GM18861 (cell line): ENCODE measurements at regions not wholly inside any gene's neighbourhood (a gene's known extent, or its start where the extent isn't known, plus 50 kb on each side); places are given as distances from the start of the nearest gene placed in this dataset.
"Not testable (repeated sequence)": the region's sequence is repeated elsewhere in the genome, so short reads cannot be mapped to it uniquely, and the experiment has no call there.

Experiments used
- ATAC-seq: cut with Tn5 transposase; IDR thresholded peaks from one replicate; pipeline ENCODE4 v1.9.1; 2021; ENCODE audit not compliant: unreplicated experiment

DNA sequence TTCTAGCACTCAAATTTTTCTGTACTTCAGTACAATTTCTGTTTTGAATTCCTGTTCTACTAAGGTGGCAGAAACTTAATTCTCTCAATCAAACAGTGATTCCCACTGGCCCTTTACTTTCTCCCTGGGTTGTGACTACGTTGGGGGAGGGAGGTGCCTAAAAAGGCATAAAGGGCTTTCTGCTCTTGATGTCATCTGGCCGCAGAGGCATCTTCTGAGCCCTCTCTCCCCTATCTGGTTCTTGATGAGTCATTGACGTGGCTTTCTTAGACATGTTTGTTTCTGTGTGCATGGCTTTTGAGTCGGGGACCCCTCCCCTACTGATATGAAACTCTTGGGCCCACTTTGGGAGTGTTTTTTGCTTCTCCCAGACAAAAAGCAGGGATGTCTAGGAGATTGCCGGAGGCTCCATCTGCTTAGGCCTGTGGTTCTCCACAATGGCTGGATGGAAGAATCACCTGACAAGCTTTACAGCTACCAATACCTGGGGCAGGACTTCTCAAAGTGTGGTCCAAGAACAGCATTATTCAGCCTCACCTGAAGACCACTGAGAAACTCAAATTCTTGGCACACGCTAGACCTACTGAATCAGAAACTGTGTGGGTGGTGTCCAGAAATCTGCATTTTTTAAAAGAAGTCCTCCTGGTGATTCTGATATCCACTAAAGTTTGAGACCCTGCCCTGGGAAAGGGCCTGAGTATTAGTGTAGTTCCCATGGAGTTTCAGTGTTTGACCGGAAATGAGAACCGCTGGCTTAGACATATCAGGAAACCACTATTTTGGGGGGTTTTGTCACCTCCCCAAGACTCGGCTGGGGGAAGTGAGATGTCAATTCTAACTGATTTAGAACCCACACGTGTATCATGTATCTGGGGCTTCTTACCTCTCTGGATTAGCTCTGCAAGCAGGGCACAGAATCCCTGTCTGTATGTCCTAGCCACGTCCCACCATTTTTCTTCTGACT is 395.7 kb upstream of the PDE3A start:
- ATAC-seq: no peak

DNA sequence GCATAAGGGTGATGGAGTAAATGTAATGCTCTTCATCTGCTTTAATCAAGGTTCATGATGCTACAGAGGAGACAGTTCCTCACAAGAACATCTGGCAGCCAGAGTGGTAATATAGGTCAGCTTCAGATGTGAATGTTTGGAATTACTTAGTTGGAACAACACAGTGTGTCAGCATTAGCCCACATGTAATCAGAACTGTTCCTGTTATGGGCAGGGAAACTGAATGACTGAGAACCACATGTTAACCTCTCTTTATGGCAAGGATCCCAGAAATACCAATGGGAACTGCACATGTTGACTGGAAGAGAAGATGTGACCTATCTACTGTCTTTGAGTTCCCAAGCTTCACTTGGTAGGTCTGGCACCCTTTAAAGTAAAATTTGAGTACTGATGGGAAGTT is 390.1 kb upstream of the PDE3A start:
- no peak for ATAC-seq

DNA sequence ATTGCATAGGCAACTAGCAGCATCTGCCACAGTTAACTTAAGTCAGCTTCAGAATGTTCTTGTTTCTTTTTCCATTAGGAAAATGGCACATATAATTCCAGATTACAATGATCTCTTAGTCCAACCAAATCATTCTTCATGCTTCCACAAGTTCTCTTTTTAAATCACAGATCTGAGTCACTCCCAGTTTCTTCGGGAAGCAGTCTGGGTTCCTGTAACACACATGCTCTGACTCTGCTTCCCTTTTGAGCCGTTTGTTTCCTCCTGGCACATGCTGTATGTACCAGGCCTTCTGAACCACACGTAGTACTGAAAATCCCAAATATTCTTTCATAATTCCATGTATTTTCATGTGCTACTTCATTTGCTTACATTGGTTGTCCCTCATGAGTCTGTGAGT is 388.8 kb upstream of the PDE3A start:
- ATAC-seq: no peak

DNA sequence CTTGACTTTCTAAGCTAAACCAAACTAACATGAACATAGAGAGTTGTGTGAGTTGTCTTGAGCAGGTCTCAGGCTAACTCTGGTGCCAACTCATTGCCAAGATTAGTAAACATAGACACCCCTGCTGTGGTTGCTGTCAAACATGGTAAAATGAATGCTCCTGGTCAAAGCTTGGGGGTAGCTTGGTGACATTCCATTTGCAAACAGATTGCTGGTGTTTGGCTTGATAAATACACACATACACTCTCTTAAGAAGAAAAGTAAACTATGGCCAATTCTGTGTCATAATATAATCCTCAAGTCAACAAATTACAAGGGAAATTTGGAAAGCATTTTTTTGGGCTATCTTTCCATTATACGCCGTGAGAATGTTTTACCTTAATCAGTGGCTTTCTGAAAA is 386.4 kb upstream of the PDE3A start:
- ATAC-seq: no peak

DNA sequence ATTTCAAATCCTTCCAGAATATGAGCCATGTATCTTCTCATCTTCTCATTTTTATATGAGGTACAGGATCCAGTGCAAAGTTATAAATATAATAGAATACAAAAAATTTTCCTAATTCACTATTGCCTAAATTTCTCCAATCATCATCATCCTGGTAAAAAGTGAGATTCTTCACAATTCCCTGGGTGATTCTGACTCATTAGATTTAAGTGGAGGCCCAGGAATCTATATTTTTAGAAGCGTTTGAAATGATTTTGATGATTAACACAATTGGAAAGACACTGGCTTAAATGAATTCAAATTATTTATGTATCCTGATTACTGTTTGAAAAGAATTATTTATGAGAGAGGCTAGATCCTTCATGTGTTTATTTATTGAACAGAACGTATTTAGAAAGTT is 380.3 kb upstream of the PDE3A start:
- no peak for ATAC-seq

DNA sequence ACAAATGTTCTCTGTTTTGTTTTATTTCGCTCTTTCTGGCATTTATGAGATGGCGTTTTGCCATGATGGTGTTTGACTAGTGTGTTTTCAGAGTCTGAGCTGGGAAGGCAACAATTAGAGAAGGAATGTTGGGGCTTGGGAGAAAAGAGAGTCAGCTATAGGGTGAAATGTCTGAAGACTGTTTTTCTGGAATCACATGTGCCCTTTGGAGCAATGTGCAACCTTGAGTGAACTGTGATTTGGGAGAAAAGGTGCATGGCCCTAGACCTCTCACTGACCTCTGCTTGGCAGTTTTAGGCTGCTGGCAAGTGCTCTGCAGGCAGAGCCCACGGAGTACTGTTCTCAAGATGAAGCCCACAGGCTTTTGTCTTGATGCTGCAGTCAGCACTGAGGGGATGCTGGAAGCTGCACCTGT is 379.9 kb upstream of the PDE3A start:
- no peak for ATAC-seq

DNA sequence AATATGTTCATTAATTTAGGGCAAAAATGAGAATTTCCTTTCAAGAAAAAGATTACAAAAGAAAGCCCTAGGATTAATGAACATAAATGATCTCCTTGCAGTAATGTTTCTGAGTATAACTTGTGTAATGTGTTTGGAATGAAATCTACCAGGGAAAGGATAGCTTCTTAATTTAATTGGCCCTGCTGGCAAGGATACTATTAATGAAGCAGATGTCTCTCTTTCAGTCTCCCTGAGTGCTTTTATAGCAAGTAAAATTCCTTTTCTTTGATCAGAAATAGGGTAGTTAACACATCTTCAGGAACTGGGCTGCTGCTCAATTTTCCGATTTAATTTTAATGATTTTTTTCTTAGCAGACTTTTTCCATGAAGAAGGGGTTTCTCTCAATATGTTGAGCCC is 379.4 kb upstream of the PDE3A start:
- no peak for ATAC-seq

DNA sequence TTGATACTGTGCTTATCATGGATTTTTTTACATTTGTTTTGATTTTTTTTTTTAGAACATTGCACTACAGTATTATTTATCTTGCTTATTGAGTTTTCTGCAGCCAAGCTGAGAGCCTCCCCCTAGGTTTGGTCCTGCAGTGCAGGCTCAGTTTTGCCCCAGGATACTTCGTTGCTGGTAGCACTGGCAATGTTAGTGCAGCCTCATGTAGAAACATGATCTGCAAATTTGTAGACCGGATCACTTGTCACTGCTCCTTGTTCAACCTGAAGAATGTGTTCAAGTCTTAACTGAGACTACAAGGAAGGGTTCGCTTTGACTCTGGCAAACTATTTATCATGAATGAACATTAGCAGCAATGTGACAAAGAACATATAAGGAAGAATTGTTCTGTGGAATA is 377.2 kb upstream of the PDE3A start:
- ATAC-seq: no peak

DNA sequence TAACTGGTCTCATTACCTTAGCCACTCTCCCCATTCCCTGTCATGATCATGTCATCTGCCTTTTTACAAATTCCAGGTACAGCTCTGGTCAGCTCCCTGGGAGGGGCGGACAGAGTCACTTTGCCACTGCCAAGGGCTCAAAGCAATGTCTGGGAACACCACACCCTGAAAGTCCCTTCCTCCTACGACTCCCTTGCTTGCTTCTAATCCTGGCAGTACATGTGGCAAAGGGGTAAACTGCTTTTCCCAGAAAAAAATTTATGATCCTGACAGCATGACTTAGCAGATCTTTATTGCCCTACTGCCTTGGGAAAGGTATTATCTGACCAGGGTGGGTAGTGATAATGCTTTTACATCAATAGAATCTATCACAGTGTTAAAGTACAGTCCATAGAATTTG is 376.0 kb upstream of the PDE3A start:
- ATAC-seq: no peak

DNA sequence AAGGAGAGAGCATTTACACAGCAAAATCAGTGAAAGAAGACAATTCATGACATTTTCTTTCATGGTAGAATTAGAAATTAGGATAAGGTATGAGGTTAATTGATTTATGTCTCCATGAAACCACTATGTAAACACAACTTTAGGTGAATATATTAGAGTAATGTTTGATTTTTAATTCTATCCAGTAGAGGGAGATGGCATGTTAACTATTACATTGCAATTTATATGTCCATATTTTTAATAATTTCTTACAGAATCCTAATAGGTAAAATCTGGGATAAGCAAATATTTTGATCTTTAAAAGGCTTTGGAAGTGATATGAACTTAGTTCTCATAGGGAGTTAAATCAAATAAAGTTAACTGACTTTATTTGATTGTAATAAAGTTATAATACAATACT is 373.4 kb upstream of the PDE3A start:
- ATAC-seq: no peak

DNA sequence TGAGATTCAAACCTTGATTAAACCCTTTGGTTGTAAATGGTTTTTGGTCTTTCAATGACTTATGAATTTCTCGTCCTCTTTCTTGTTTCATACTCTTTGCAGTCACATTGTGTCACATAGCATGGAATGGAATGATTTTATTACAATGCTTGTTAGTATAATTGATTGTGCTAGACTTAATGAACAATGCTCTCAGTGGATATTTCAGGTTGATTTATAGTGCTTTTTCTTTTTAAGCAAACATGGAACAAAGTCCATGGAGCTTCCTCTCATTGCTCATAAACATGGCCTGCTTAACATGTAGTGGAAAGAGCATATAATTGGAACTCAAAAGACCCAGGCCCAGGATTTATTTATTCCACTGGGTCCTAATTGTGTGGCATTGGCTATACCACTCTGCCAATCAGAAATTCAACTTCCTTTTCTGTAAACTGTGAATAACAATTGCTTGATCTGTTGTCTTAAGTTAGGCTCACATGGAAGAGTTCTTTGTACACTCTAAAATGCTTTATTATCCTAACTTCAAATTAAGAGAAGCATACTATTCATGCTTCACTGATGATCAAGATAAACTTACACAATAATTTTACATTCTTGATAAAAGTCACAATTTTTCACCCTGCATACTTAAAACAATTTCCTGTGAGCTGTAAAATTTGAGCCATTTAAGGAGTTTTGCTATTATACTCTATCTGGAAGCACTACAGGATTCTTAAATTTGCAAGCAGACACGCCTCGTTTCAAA is 370.5 kb upstream of the PDE3A start:
- no peak for ATAC-seq

DNA sequence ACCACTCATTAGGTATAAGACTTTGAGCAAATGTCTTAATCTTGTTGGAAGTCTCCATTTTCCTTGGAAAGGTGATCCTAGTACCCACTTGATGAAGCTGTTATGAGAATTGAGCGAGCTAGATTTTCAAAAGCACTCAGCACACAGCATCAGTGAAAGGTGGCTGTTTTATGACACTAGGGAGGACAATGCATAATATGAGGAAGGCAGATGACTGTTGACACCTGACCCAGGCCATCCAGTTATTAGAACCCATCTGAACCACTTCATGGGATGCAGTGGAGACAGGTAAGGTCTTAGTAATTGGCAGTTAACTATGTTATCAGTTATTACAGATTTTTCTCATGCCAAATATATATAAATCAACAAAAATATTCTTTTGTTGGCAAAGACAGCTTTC is 369.9 kb upstream of the PDE3A start:
- no peak for ATAC-seq

DNA sequence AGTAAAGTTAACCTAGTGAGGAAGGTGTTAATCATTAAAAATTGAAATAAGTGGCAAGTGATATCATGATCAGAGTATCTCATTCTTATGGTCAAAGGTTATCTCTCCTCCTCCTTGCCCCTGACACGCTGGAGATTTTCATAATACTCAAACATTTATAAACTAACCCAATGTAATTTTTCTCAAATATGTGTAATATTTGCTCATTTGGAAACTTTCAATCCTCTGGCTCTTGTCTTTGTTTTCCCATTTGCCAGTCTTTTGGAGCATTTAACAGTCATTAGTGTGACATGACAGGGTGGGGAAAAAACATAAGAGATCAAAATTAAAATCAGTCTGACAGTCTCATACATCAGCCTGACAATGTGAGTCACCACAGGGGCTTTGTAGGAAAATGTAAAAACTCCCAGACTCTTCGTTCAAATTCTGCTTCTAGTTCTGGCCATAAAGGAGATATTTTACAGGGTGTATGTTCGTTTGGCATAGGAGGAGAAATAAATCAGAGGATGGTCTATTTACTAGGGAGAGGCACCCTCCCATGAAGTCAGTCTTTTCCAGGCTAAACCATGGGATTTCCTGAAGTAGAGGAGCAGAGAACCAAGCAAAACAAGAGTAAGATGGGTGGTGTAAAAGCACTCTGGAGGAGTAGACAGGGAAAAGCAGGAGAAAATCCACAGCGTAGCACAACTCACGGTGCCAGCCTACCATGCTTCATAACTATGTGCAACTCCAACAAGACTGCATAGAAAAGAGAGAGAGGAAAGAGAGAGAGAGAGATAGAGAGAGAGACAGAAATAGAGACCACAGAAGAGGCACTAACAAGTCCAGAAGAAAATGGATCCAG is 369.2 kb upstream of the PDE3A start:
- ATAC-seq: no peak

DNA sequence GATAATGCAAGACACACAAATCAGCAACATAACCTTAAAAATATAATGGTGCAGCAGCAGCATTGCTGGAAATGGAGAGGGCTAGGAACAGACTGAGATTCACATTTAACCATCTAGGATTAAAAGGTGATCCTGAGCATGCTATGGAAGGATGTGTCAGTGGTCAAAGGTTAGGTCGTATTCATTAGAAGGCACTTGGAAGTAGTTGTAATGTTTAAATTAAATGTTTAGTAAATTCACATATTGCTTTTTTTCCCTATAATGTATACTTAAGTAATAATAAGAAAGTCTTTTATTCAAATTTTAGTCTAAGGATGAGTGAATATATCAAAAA is 368.6 kb upstream of the PDE3A start:
- no peak for ATAC-seq

DNA sequence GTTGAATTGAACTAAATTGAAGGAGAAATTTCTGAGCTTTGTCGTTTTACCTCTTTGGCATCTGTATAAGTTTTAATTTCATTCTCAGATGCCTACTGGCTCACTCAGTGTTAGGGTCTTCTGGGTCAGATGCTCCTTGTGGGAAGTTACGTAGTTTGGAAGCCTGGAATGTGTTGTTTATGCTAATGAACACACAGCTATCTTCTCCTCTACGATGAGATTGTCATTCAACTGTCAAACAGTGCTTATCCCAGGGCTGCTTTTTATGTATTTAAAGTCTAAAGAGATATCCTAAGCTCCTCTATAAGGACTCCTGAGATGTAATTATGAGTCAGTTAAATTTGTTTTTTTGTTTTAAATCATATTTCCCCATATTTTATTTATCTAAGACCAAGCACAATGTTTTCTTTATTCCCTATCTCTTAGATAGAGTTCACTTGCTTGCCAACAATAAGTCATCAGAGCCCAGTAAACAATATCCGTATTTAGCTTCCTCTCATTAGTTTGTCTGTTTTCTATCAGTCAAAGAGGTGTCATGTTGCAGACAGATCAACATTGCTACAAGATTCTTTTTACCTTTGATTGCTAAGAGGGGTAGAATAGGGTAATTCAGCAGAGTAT is 368.0 kb upstream of the PDE3A start:
- no peak for ATAC-seq

DNA sequence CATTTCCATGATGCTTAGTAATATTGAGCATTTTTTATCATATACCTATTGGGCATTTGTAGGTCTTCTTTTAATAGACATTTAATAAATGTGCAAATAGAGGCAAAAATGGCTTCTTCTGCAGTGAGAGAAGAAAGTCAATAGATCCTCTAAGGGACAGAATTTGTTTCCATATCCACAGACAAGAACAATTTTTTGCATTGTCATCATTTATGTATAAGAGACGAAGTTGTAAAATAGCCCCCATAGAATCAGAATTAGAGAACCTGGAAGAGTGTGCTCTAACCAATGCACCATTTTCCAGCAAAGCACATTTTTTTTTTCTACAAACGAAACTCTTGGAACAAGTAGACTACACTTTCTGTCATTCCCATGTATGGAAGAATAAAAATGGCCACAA is 365.1 kb upstream of the PDE3A start:
- no peak for ATAC-seq

DNA sequence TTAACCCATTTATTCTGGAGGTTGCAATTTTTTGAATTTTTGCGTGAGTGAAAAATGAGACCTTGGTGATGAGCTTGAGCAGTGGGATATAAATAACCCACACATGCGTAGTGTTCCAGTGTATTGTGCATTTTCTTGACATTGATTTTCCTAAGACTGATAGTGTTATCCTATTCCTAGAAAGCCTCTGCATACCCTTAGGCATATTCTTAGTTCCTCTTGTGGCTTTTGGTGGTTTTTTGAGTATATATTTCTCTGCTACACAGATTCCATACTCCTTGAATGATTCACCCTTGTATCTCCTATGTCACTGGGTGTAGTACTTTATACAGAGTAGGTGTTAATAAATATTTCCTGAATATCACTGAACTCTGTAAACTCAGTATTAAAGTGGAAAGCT is 363.4 kb upstream of the PDE3A start:
- no peak for ATAC-seq

DNA sequence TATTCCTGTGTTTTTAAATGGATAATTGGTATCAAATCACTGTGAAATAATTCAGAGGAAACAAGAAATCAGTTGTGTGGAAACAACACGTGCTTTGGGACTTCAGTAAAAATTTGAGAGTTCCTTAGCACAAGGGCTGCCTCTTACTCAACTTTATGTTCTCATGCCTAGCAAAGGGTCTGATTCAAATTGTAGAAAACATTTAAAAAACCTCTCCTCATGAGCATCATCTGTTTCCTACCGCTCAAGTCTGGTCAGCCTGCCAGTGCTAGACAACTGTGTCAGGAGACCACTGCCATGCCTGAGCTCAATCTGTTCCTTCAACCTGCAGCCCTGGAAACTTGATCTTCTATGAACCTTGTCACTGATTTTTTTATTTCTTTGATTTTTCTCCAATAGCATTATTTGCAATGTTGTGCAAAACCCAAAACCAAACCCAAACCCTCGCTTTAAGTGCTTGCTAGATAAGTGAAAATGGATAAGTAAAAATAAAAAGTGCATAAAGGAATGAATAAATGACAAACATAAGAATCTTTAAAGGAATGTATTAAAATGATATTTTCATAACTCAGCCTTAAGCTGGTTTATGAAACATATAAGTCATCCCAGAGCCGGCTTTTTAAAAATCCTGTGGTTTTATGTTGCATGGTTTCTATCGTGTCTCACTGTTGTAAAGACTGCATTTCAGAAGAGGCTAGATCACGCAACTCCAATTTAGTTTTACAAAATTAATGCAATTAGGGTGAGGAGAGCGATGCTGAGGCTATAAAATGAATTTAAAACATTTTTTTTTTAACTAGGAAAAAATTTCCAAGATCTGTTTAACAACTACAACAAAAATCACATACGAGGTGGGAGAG is 361.2 kb upstream of the PDE3A start:
- no peak for ATAC-seq

DNA sequence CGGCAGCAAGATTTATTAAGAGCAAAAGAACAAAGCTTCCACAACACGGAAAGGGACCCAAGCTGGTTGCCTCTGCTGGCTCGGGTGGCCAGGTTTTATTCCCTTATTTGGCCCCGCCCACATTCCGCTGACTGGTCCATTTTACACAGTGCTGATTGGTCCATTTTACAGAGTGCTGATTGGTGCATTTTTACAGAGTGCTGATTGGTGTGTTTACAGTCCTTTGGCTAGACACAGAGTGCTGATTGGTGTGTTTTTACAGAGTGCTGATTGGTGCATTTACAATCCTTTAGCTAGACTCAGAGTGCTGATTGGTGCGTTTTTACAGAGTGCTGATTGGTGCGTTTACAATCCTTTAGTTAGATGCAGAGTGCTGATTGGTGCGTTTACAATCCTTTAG is 358.4 kb upstream of the PDE3A start:
- not testable (repeated sequence) for ATAC-seq

DNA sequence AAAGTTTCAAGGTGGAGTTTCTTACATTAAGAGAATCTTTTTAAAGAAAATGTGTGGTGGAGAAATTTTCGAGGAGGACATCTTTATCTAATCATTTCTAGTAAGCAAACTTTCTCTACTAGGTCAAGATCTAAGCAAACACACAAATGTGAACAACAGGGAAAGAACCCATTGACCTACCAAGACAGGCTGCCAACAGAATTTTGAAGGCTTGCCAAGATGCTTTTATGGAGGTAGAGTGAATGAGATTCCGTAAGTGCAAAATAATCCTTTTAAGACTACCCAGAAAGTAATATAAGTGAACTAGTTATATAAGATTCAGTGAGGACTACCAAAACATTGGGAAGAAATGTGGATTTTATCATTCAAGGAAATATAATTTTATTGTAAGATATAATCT is 357.1 kb upstream of the PDE3A start:
- ATAC-seq: no peak
